LNCAP (cell line): ENCODE measurements at regions not wholly inside any gene's neighbourhood (a gene's known extent, or its start where the extent isn't known, plus 50 kb on each side); places are given as distances from the start of the nearest gene placed in this dataset.

ENCODE experiments used
- CTCF ChIP-seq: fragments of 450-650 bp; IDR thresholded peaks from 2 replicates; pipeline ENCODE4 v1.5.1; 2017; ENCODE audit warnings: mild to moderate bottlenecking

GRCh38 chr1:194410756-194411155, 1224.3 kb upstream of the B3GALT2 start:
- TF ChIP-seq CTCF = no peak

GRCh38 chr1:194394676-194395075, 1208.3 kb upstream of the B3GALT2 start:
- TF ChIP-seq CTCF = no peak

- no peak for TF ChIP-seq CTCF
These were observed 1201.1 kb upstream of the B3GALT2 start for GRCh38 chr1:194387531-194387930.

DNA sequence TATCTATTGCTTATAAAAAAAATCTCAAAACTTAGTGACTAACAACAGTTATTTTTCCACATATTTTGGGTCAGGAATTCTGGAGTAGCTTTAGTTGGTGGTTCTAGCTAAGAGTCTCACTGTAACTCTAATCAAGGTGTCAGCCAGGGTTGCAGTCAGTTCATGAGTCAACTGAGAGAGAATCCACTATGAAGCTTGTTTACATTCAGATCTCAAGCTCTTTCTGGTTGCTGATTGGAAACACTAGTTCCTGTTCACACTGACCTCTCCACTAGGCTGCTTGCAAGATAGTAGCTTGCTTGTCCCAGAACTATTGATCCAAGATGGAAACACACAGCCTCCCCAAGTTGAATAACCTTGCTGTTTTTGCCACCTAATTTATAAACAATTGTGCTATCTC, 1192.1 kb upstream of the B3GALT2 start:
- TF ChIP-seq CTCF = no peak

GRCh38 chr1:194374649-194375048, 1188.2 kb upstream of the B3GALT2 start:
- TF ChIP-seq CTCF = no peak

GRCh38 chr1:194372266-194372665, 1185.9 kb upstream of the B3GALT2 start:
- TF ChIP-seq CTCF = no peak

DNA sequence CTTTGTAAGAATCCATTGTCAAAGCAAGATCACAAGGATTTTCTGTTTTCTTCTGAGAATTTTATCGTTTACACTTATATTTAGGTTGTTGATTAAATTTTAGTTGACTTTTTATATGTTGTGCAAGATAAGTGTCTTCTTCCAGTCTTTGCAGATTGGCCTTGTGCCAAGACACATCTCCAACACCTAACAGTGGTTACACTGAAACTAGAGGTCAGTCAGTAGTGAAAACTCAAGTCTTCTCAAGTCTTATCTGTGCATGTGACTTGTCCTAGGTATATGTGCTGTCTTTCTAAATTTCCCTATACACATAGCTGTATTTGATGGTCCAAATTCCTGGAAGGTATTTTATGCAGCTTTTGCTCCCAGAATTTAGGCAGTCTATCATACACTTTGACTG, 1183.2 kb upstream of the B3GALT2 start:
- no peak for TF ChIP-seq CTCF

GRCh38 chr1:194369060-194369459, 1182.6 kb upstream of the B3GALT2 start:
- TF ChIP-seq CTCF = no peak
